PC-3 (cell line): ENCODE measurements at regions not wholly inside any gene's neighbourhood (a gene's known extent, or its start where the extent isn't known, plus 50 kb on each side); places are given as distances from the start of the nearest gene placed in this dataset.

Experiments
- ATAC-seq: fragments of 200-7000 bp; cut with Tn5 transposase; 2 replicates; pipeline ENCODE4 v1.9.1; 2020; ENCODE audit warnings: mild to moderate bottlenecking, moderate library complexity
- BruUV-seq: library from RNA; stranded (reverse); fragments of 400-500 nt; replicated peaks from 2 replicates; lab custom pipeline; 2021; lab: Mats Ljungman, UMichigan
- CTCF ChIA-PET: fragments of 300-600 bp; sonication (Branson Sonifier 250); formaldehyde crosslinking; loops from one replicate; lab custom pipeline; 2022; ENCODE audit warnings: antibody characterized with exemption; lab: Charles Lee
- POLR2A ChIA-PET: fragments of 300-600 bp; sonication (Branson Sonifier 250); formaldehyde crosslinking; loops from one replicate; lab custom pipeline; 2022; ENCODE audit warnings: antibody characterized with exemption; ENCODE audit not compliant: unreplicated experiment; lab: Charles Lee
- DNase-seq: peaks from one replicate; pipeline ENCODE4 v3.0.0-alpha.2; 2015
- H2AFZ ChIP-seq: fragments of 300-600 bp; sonication (generic); 2 replicates; pipeline ENCODE4 v1.6.0; 2016; ENCODE audit warnings: antibody characterized with exemption, low read length
- H3F3A ChIP-seq: fragments of 300-600 bp; sonication (generic); one replicate; pipeline ENCODE4 v1.6.0; 2017; ENCODE audit warnings: antibody characterized with exemption, low read length, control low read depth, mild to moderate bottlenecking; ENCODE audit not compliant: unreplicated experiment
- H3K27ac ChIP-seq: fragments of 300-600 bp; sonication (generic); 2 replicates; pipeline ENCODE4 v1.5.1; 2016; ENCODE audit warnings: mild to moderate bottlenecking, low read length
- H3K27me3 ChIP-seq: fragments of 300-600 bp; sonication (generic); 2 replicates; pipeline ENCODE4 v1.6.1; 2016; ENCODE audit warnings: low read length, mixed read lengths
- H3K36me3 ChIP-seq: fragments of 300-600 bp; sonication (generic); 2 replicates; pipeline ENCODE4 v1.6.1; 2016; ENCODE audit warnings: low read depth, mixed run types, low read length, mixed read lengths
- H3K4me1 ChIP-seq: fragments of 300-600 bp; sonication (generic); 2 replicates; pipeline ENCODE4 v1.5.1; 2016; ENCODE audit warnings: low read length; ENCODE audit not compliant: insufficient read depth
- H3K4me2 ChIP-seq: fragments of 300-600 bp; sonication (generic); 2 replicates; pipeline ENCODE4 v1.6.0; 2016; ENCODE audit warnings: low read length
- H3K4me3 ChIP-seq: fragments of 300-600 bp; sonication (generic); 2 replicates; pipeline ENCODE4 v1.5.1; 2016; ENCODE audit warnings: mild to moderate bottlenecking, low read length, mixed read lengths
- H3K79me2 ChIP-seq: fragments of 300-600 bp; sonication (generic); 2 replicates; pipeline ENCODE4 v1.6.1; 2017; ENCODE audit warnings: low read length, mixed read lengths
- H3K9ac ChIP-seq: fragments of 300-600 bp; sonication (generic); 2 replicates; pipeline ENCODE4 v1.6.0; 2016; ENCODE audit warnings: mild to moderate bottlenecking, low read length
- H3K9me2 ChIP-seq: fragments of 300-600 bp; sonication (generic); replicated peaks from 2 replicates; pipeline ENCODE4 v1.6.1; 2016; ENCODE audit warnings: mixed run types, low read length, mixed read lengths
- H3K9me3 ChIP-seq: fragments of 300-600 bp; sonication (generic); 2 replicates; pipeline ENCODE4 v1.6.1; 2016; ENCODE audit warnings: low read length, mixed read lengths
- H4K20me1 ChIP-seq: fragments of 300-600 bp; sonication (generic); 2 replicates; pipeline ENCODE4 v1.6.1; 2016; ENCODE audit warnings: low read length, mixed read lengths
- EZH2 ChIP-seq: fragments of 300-600 bp; sonication (generic); IDR thresholded peaks from one replicate; pipeline ENCODE4 v1.6.1; 2017; ENCODE audit warnings: antibody characterized with exemption, mild to moderate bottlenecking, low read length; ENCODE audit not compliant: unreplicated experiment
- EZH2phosphoT487 ChIP-seq: fragments of 300-600 bp; sonication (generic); IDR thresholded peaks from 2 replicates; pipeline ENCODE4 v1.6.1; 2018; ENCODE audit warnings: mild to moderate bottlenecking, antibody characterized with exemption, low read length, borderline replicate concordance
- intact Hi-C: fragments of 100-400 bp; cut with micrococcal nuclease; formaldehyde crosslinking; loops from 2 replicates; pipeline ENCODE4 v1.9.0; 2023
- TF ChIP-seq, protein P1 (sequence below): fragments of 300-600 bp; sonication (generic); conservative IDR thresholded peaks from 2 replicates; pipeline ENCODE4 v1.5.1; 2017; ENCODE audit warnings: antibody characterized with exemption, low read depth, mild to moderate bottlenecking, low read length

DNA sequence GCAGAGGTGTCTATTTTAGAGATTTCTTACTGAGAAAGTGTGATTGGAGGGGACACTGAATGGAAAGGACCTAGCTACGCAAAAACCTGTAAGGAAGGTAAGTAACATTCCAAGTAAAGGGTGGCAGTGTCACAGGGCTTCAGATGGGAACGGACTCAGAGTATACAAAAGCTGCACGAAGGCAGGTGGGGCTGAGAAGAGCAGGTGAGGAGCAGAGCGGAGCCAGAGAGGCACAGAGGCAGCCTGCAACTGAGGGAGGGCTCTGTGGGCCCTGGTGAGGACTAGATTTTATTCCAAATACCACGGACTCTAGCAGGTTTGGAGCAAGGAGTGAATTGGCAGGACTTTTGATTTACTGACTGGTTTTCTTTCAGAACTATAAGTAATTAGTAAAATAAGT lies 331.3 kb upstream of the PKDCC start:
- Histone ChIP-seq H3K27ac (no peak overlapping the region), H3K9me3 (no peaks in the 10 kb centered on the region), H3K79me2 (no peaks in the 10 kb centered on the region), H4K20me1 (no peaks in the 10 kb centered on the region), H3K36me3 (no peaks in the 10 kb centered on the region), H3K9me2 (no peaks in the 10 kb centered on the region), H2AFZ (no peak overlapping the region), H3K4me3 (no peak overlapping the region), H3K9ac (no peak overlapping the region), H3K4me2 (no peak overlapping the region), H3K4me1 (no peaks in the 10 kb centered on the region), H3F3A (no peaks in the 10 kb centered on the region), H3K27me3 (no peaks in the 10 kb centered on the region)
- TF ChIP-seq EZH2phosphoT487 (no peak), EZH2 (no peak)
- TF ChIP-seq, protein P1, sequence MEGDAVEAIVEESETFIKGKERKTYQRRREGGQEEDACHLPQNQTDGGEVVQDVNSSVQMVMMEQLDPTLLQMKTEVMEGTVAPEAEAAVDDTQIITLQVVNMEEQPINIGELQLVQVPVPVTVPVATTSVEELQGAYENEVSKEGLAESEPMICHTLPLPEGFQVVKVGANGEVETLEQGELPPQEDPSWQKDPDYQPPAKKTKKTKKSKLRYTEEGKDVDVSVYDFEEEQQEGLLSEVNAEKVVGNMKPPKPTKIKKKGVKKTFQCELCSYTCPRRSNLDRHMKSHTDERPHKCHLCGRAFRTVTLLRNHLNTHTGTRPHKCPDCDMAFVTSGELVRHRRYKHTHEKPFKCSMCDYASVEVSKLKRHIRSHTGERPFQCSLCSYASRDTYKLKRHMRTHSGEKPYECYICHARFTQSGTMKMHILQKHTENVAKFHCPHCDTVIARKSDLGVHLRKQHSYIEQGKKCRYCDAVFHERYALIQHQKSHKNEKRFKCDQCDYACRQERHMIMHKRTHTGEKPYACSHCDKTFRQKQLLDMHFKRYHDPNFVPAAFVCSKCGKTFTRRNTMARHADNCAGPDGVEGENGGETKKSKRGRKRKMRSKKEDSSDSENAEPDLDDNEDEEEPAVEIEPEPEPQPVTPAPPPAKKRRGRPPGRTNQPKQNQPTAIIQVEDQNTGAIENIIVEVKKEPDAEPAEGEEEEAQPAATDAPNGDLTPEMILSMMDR = no peak
- ChIA-PET POLR2A (no interaction called here), CTCF (no interaction called here)
- no peak for ATAC-seq
- BruUV-seq = no TSS peak
- intact Hi-C loops = no loop called here
- DNase-seq = no peak

- no peak for ATAC-seq
Measured at GRCh38 chr2:41717839-41718238, 330.0 kb upstream of the PKDCC start.

DNA sequence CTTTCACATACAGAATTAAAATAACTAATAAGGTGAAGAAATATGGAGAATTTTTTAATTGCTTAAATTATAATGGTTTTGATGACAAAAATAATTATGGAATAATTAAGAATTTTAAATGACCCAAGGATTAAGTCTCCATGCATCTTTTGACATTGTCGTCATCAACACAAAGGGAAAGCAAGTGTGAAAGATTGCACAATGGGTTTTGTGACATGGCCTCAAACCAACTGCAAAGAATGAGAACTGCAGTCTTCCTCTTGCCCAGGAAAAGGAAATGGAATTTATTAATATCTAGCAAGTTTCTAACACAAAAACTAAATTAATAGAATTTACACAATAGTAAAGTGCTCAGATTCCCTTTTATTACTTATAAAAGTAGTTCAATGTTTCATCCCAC lies 329.1 kb upstream of the PKDCC start:
- Histone ChIP-seq H3F3A (no peaks in the 10 kb centered on the region), H3K79me2 (no peaks in the 10 kb centered on the region), H2AFZ (no peak overlapping the region), H3K27ac (no peak overlapping the region), H3K4me2 (no peak overlapping the region), H3K27me3 (peaks cover 5% of the 10 kb centered on the region; the same call in 1 of the 2 replicates), H3K4me3 (no peak overlapping the region), H4K20me1 (no peaks in the 10 kb centered on the region), H3K9me2 (no peaks in the 10 kb centered on the region), H3K36me3 (no peaks in the 10 kb centered on the region), H3K4me1 (no peaks in the 10 kb centered on the region), H3K9ac (no peak overlapping the region), H3K9me3 (no peaks in the 10 kb centered on the region)
- POLR2A ChIA-PET = no interaction called here
- intact Hi-C loops = no loop called here
- DNase-seq (no peak), ATAC-seq (no peak)
- no TSS peak for BruUV-seq
- CTCF ChIA-PET = no interaction called here
- TF ChIP-seq EZH2 = no peak
- no peak for TF ChIP-seq EZH2phosphoT487
- TF ChIP-seq, protein P1 = no peak

More at GRCh38 chr2:41717839-41718238, 330.0 kb upstream of the PKDCC start:
- Histone ChIP-seq H2AFZ (no peak overlapping the region), H3K4me3 (no peak overlapping the region), H3K36me3 (no peaks in the 10 kb centered on the region), H3F3A (no peaks in the 10 kb centered on the region), H3K27me3 (peaks cover 5% of the 10 kb centered on the region; the same call in 1 of the 2 replicates), H3K9ac (no peak overlapping the region), H3K79me2 (no peaks in the 10 kb centered on the region), H4K20me1 (no peaks in the 10 kb centered on the region), H3K27ac (no peak overlapping the region), H3K4me1 (no peaks in the 10 kb centered on the region), H3K9me2 (no peaks in the 10 kb centered on the region), H3K4me2 (no peak overlapping the region), H3K9me3 (no peaks in the 10 kb centered on the region)
- BruUV-seq = no TSS peak
- intact Hi-C loops = no loop called here
- TF ChIP-seq, protein P1 = no peak
- TF ChIP-seq EZH2phosphoT487 = no peak
- no peak for TF ChIP-seq EZH2
- CTCF ChIA-PET = no interaction called here
- POLR2A ChIA-PET = no interaction called here
- DNase-seq = peak; percentile 8
